K562 (cell line): ENCODE measurements at regions not wholly inside any gene's neighbourhood (a gene's known extent, or its start where the extent isn't known, plus 50 kb on each side); places are given as distances from the start of the nearest gene placed in this dataset.

Experiments used
- ATAC-seq: fragments of 200-7000 bp; cut with Tn5 transposase; 3 replicates; pipeline ENCODE4 v1.9.1; 2020; ENCODE audit warnings: moderate library complexity
- BruUV-seq: library from RNA; stranded (reverse); fragments of 400-500 nt; replicated peaks from 2 replicates; lab custom pipeline; 2021; lab: Mats Ljungman, UMichigan
- CTCF ChIA-PET: fragments of 300-600 bp; formaldehyde crosslinking; extraction: SDS; loops from one replicate; lab custom pipeline; 2021; ENCODE audit warnings: low intra/inter-chr PET ratio; lab: Yijun Ruan, JAX
- POLR2A ChIA-PET: fragments of 300-600, 350-650 bp; sonication (Branson Sonifier 250); formaldehyde crosslinking; extraction: SDS; loops from one replicate; lab custom pipeline; 2021; ENCODE audit warnings: antibody characterized with exemption, inconsistent platforms; lab: Yijun Ruan, JAX
- DNase-seq, 4 experiments: peaks; one replicate each; pipeline versions ENCODE4 v3.0.0 to v3.0.0-alpha.2; 2011 to 2018; ENCODE audit warnings: low spot score in 3 of 4, mixed read lengths in 3 of 4; ENCODE audit errors: extremely low read depth in 1 of 4
- FAIRE-seq: peaks from 2 replicates; lab custom pipeline; 2011; peaks lifted over from hg19 to GRCh38; lab: Jason Lieb, UNC
- H2AFZ ChIP-seq: 2 replicates; pipeline ENCODE4 v1.6.0; 2011; ENCODE audit warnings: low read depth, low read length, control low read depth, inconsistent platforms
- H3K27ac ChIP-seq: fragments of 200-600 bp; 3 replicates; pipeline ENCODE4 v1.8.0; 2011; ENCODE audit warnings: low read depth, mild to moderate bottlenecking, control low read depth, inconsistent platforms, low read length, moderate library complexity, mixed read lengths; ENCODE audit errors: extremely low read depth
- H3K27me3 ChIP-seq, 2 experiments: fragments of 300-600 bp in 1 of 2; 2 replicates in 1 of 2; 3 replicates in 1 of 2; pipeline versions ENCODE4 v1.6.0 to v1.8.0; 2011; ENCODE audit warnings: inconsistent platforms in 2 of 2, low read length in 2 of 2, mild to moderate bottlenecking in 1 of 2, mixed read lengths in 1 of 2, moderate library complexity in 1 of 2; ENCODE audit not compliant: control insufficient read depth in 2 of 2, insufficient read depth in 2 of 2
- H3K36me3 ChIP-seq: fragments of 300-600 bp; 3 replicates; pipeline ENCODE4 v1.8.0; 2011; ENCODE audit warnings: mild to moderate bottlenecking, low read length, inconsistent platforms; ENCODE audit not compliant: control insufficient read depth, insufficient read depth
- H3K4me1 ChIP-seq, 2 experiments: fragments of 200-600 bp in 1 of 2; replicated peaks in 1 of 2; 2 replicates in 1 of 2; 3 replicates in 1 of 2; pipeline versions ENCODE4 v1.5.1 to v1.8.0; 2011; ENCODE audit warnings: inconsistent platforms in 2 of 2, low read length in 2 of 2, mild to moderate bottlenecking in 1 of 2, mixed read lengths in 1 of 2, moderate library complexity in 1 of 2; ENCODE audit not compliant: control insufficient read depth in 2 of 2, insufficient read depth in 2 of 2
- H3K4me2 ChIP-seq: 2 replicates; pipeline ENCODE4 v1.6.1; 2011; ENCODE audit warnings: low read length, control low read depth, inconsistent platforms, mixed read lengths; ENCODE audit not compliant: insufficient read depth
- H3K4me3 ChIP-seq: fragments of 200-600 bp; sonication (generic), shearing (Covaris generic); 2 replicates; pipeline ENCODE4 v1.5.1; 2016; ENCODE audit warnings: control low read depth, inconsistent platforms
- H3K79me2 ChIP-seq: fragments of 200-600 bp; 3 replicates; pipeline ENCODE4 v1.8.0; 2011; ENCODE audit warnings: low read length, inconsistent platforms; ENCODE audit not compliant: control insufficient read depth, insufficient read depth
- H3K9ac ChIP-seq, 2 experiments: 2 replicates each; pipeline versions ENCODE4 v1.6.0 to v1.6.1; 2011; ENCODE audit warnings: low read depth in 2 of 2, low read length in 2 of 2, control low read depth in 1 of 2, inconsistent platforms in 1 of 2, mild to moderate bottlenecking in 1 of 2, mixed read lengths in 1 of 2; ENCODE audit not compliant: insufficient read depth in 1 of 2
- H3K9me1 ChIP-seq: one replicate; pipeline ENCODE4 v1.6.0; 2011; ENCODE audit warnings: inconsistent platforms, mild to moderate bottlenecking, low read length, moderate library complexity; ENCODE audit not compliant: control insufficient read depth, insufficient read depth
- H3K9me3 ChIP-seq: replicated peaks from 2 replicates; pipeline ENCODE4 v1.5.1; 2011; ENCODE audit warnings: low read depth, low read length, inconsistent platforms; ENCODE audit not compliant: control insufficient read depth, insufficient read depth
- H4K20me1 ChIP-seq: replicated peaks from 2 replicates; pipeline ENCODE4 v1.6.1; 2011; ENCODE audit warnings: low read length, inconsistent platforms, mixed read lengths; ENCODE audit not compliant: control insufficient read depth, insufficient read depth
- EHMT2 ChIP-seq: fragments of 450-650 bp; IDR thresholded peaks from 2 replicates; pipeline ENCODE4 v1.6.1; 2018; ENCODE audit warnings: antibody characterized with exemption
- EP300 ChIP-seq: IDR thresholded peaks from 2 replicates; pipeline ENCODE4 v1.6.1; 2012; ENCODE audit warnings: low read length, improper control_type of control experiment
- EP400 ChIP-seq: fragments of 450-650 bp; IDR thresholded peaks from 2 replicates; pipeline ENCODE4 v1.6.1; 2017; ENCODE audit warnings: antibody characterized with exemption, mild to moderate bottlenecking, moderate library complexity
- FOXJ2 ChIP-seq: fragments of 200-800 bp; sonication (Bioruptor generic); IDR thresholded peaks from 2 replicates; pipeline ENCODE4 v1.6.1; 2016; ENCODE audit warnings: missing genetic modification characterization, missing compliant biosample characterization
- FOXP1 ChIP-seq: sonication (generic); formaldehyde crosslinking; IDR thresholded peaks from 2 replicates; pipeline ENCODE4 v1.8.0; 2022; ENCODE audit warnings: mild to moderate bottlenecking, missing genetic modification reagents
- MYBL2 ChIP-seq, 2 experiments: fragments of 450-650 bp in 1 of 2; sonication (generic) in 1 of 2; formaldehyde crosslinking in 1 of 2; IDR thresholded peaks; 2 replicates each; pipeline versions ENCODE4 v1.6.1 to v1.8.1; 2017 to 2022; ENCODE audit warnings: borderline replicate concordance in 1 of 2, inconsistent platforms in 1 of 2, low read depth in 1 of 2, mild to moderate bottlenecking in 1 of 2, missing genetic modification reagents in 1 of 2, moderate library complexity in 1 of 2
- MYNN ChIP-seq, 2 experiments: sonication (generic); formaldehyde crosslinking in 1 of 2; IDR thresholded peaks; 2 replicates each; pipeline versions ENCODE4 v1.5.0 to v1.6.1; 2016 to 2020; ENCODE audit warnings: antibody characterized with exemption in 1 of 2, missing genetic modification reagents in 1 of 2
- RB1 ChIP-seq: fragments of 450-650 bp; IDR thresholded peaks from 2 replicates; pipeline ENCODE4 v1.6.1; 2017; ENCODE audit warnings: low read depth, mild to moderate bottlenecking
- SNRNP70 ChIP-seq: fragments of 200-400 bp; formaldehyde crosslinking; optimal IDR thresholded peaks from 2 replicates; pipeline ENCODE3; 2017; ENCODE audit warnings: low read depth, low read length
- ZBTB33 ChIP-seq: sonication (generic); formaldehyde crosslinking; IDR thresholded peaks from 2 replicates; pipeline ENCODE4 v1.8.1; 2023; ENCODE audit warnings: mild to moderate bottlenecking, missing genetic modification reagents
- ZNF445 ChIP-seq: fragments of 250-450 bp; sonication (Bioruptor Pico); IDR thresholded peaks from 2 replicates; pipeline ENCODE4 v1.4.0; 2020; ENCODE audit warnings: low read depth, mild to moderate bottlenecking, moderate library complexity
- ZNF609 ChIP-seq: sonication (generic); formaldehyde crosslinking; IDR thresholded peaks from 2 replicates; pipeline ENCODE4 v1.8.1; 2023; ENCODE audit warnings: missing genetic modification reagents, mild to moderate bottlenecking, borderline replicate concordance
- WGBS: fragments of 100-300 bp; shearing (Covaris generic); methylation state at CpG from one replicate; pipeline ENCODE4 v1.1.6; 2016; ENCODE audit warnings: low coverage, mixed read lengths; ENCODE audit not compliant: insufficient coverage; ENCODE audit errors: missing lambda C conversion rate; 5-methylcytosine and 5-hydroxymethylcytosine counted together
- in situ Hi-C: fragments of 300-500 bp; cut with MboI; formaldehyde crosslinking; loops from 4 replicates; pipeline ENCODE4 v1.15.0; 2018; ENCODE audit warnings: inconsistent platforms, mixed read lengths
- intact Hi-C: fragments of 100-400 bp; cut with micrococcal nuclease; formaldehyde crosslinking; loops from 2 replicates; pipeline ENCODE4 v1.14.2; 2022
- TF ChIP-seq, protein P1 (sequence below): sonication (generic); formaldehyde crosslinking; IDR thresholded peaks from 2 replicates; pipeline ENCODE4 v1.9.0; 2022; ENCODE audit warnings: mild to moderate bottlenecking, missing genetic modification reagents

GRCh38 chr1:187563191-187563590 lies 734.4 kb downstream of the PLA2G4A start (continued):
- no peak for TF ChIP-seq MYBL2 (IDR thresholded peaks at IDR 0.05; ENCODE audit: low read depth)
- TF ChIP-seq MYBL2 (CRISPR knock-in tag; IDR thresholded peaks at IDR 0.05; ENCODE audit: borderline replicate concordance) = no peak
- no peak for TF ChIP-seq RB1
- TF ChIP-seq ZBTB33 = no peak
- TF ChIP-seq EP300 = no peak
- no peak for TF ChIP-seq ZNF445 (CRISPR knock-in tag)

DNA sequence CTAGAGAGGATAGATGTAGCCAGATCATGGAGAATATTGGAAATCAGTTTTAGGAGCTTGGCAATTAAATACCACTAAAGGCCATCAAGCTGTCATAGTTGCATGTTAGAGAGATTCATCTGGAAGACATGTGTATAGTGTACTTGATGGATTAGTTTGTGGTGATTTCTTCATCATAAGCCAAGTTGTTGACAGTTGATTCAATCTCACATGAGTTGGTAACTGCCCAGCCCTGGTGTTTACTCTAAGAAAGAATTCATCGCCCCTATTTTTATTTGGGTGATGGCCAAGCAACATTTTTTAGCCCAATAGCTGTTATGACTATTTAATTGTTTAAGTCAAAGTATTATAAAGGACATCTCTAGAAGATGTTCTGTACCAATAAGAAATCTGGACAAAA lies 737.6 kb downstream of the PLA2G4A start:
- intact Hi-C loops = no loop called here
- ChIA-PET POLR2A (no interaction called here), CTCF (no interaction called here)
- Histone ChIP-seq H3K79me2 (no peaks in the 10 kb centered on the region), H3K9me1 (no peaks in the 10 kb centered on the region), H3K4me3 (no peak overlapping the region), H3K9ac (no peak overlapping the region), H4K20me1 (no peaks in the 10 kb centered on the region), H3K4me2 (no peak overlapping the region), H3K36me3 (no peaks in the 10 kb centered on the region), H3K27me3 (no peaks in the 10 kb centered on the region), H3K9me3 (no peaks in the 10 kb centered on the region), H3K4me1 (no peaks in the 10 kb centered on the region), H3K27ac (no peak overlapping the region), H2AFZ (no peak overlapping the region)
- DNase-seq (no peak), ATAC-seq (no peak), FAIRE-seq (no peak)
- in situ Hi-C loops = no loop called here
- no TSS peak for BruUV-seq
- TF ChIP-seq EHMT2 (no peak), EP300 (no peak), EP400 (no peak), FOXJ2 (tag) (no peak), FOXP1 (CRISPR knock-in tag) (no peak), ZNF609 (CRISPR knock-in tag) (no peak), SNRNP70 (no peak), MYNN (IDR thresholded peaks at IDR 0.05) (no peak), MYNN (CRISPR knock-in tag; IDR thresholded peaks at IDR 0.05) (no peak)
- TF ChIP-seq, protein P1, sequence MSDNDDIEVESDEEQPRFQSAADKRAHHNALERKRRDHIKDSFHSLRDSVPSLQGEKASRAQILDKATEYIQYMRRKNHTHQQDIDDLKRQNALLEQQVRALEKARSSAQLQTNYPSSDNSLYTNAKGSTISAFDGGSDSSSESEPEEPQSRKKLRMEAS (CRISPR knock-in tag) = no peak
- WGBS = 0% methylated on average over 1 of the region's 1 CpG
